ENCODE measurements at regions not wholly inside any gene's neighbourhood (a gene's known extent, or its start where the extent isn't known, plus 50 kb on each side); places are given as distances from the start of the nearest gene placed in this dataset.

- intact Hi-C loops (cut with micrococcal nuclease) = no loop called here
- H3K79me2 ChIP-seq (ENCODE audit: control insufficient read depth, insufficient read depth, low read length) = no peaks in the 10 kb centered on the region
- DNase-seq (no peak), ATAC-seq (ENCODE audit: low read depth) (no peak)
- no peak overlapping the region for H3K4me2 ChIP-seq (replicated peaks; ENCODE audit: low read depth, low read length, poor library complexity, severe bottlenecking)
- Mint-ChIP-seq H3K4me3 (no peak overlapping the region), H3K27me3 (no peaks in the 10 kb centered on the region), H3K9me3 (ENCODE audit: insufficient read depth) (no peaks in the 10 kb centered on the region), H3K4me1 (no peaks in the 10 kb centered on the region), H3K27ac (no peak overlapping the region)
- no peak overlapping the region for H3K9ac ChIP-seq (ENCODE audit: low read length)
- H2AFZ ChIP-seq (ENCODE audit: insufficient read depth, low read depth, low read length, poor library complexity, severe bottlenecking) = no peak overlapping the region
- ChIA-PET POLR2A (no interaction called here), CTCF (no interaction called here)
- no peaks in the 10 kb centered on the region for H3K9me3 ChIP-seq (ENCODE audit: control extremely low read depth in 1 of 3, control insufficient read depth in 2 of 3, insufficient read depth in 1 of 3, low read length in 2 of 3)
- WGBS (ENCODE audit: insufficient coverage) = no CpG with 5 or more reads among the region's 3 CpGs
- no peaks in the 10 kb centered on the region for H3K36me3 ChIP-seq (replicated peaks in 1 of 2; ENCODE audit: control extremely low read depth in 1 of 2, control insufficient read depth in 1 of 2, extremely low read depth in 1 of 2, insufficient read depth in 2 of 2, low read length in 1 of 2)
- TF ChIP-seq CTCF (IDR thresholded peaks at IDR 0.05) (no peak), EZH2 (IDR thresholded peaks at IDR 0.05; ENCODE audit: borderline replicate concordance, insufficient read depth, low read depth, low read length, poor library complexity, severe bottlenecking) (no peak)
- H3K27me3 ChIP-seq (replicated peaks in 1 of 4; ENCODE audit: control extremely low read depth in 1 of 4, control insufficient read depth in 3 of 4, insufficient read depth in 4 of 4, low read length in 3 of 4) = no peaks in the 10 kb centered on the region
- no peak overlapping the region for H3K4me3 ChIP-seq (ENCODE audit: control extremely low read depth in 1 of 5, extremely low read depth in 1 of 5, insufficient read depth in 1 of 5, low read depth in 2 of 5, low read length in 4 of 5)
- H3K27ac ChIP-seq (ENCODE audit: low read length in 2 of 2) = no peak overlapping the region
- no peaks in the 10 kb centered on the region for H4K20me1 ChIP-seq (ENCODE audit: control insufficient read depth, insufficient read depth, low read length, poor library complexity, severe bottlenecking)
- no peaks in the 10 kb centered on the region for H3K4me1 ChIP-seq (ENCODE audit: control insufficient read depth in 2 of 2, insufficient read depth in 2 of 2, low read length in 2 of 2)
These were observed 87.1 kb upstream of the FAM174A start for GRCh38 chr5:100448111-100448528.

GRCh38 chr5:100446879-100447430 lies 88.2 kb upstream of the FAM174A start:
- no peaks in the 10 kb centered on the region for H3K9me3 ChIP-seq (ENCODE audit: control extremely low read depth in 1 of 3, control insufficient read depth in 2 of 3, insufficient read depth in 1 of 3, low read length in 2 of 3)
- no peak overlapping the region for H3K9ac ChIP-seq (ENCODE audit: low read length)
- no peak overlapping the region for H3K4me3 ChIP-seq (ENCODE audit: control extremely low read depth in 1 of 5, extremely low read depth in 1 of 5, insufficient read depth in 1 of 5, low read depth in 2 of 5, low read length in 4 of 5)
- Mint-ChIP-seq H3K4me1 (no peaks in the 10 kb centered on the region), H3K9me3 (ENCODE audit: insufficient read depth) (no peaks in the 10 kb centered on the region), H3K27ac (no peak overlapping the region), H3K4me3 (no peak overlapping the region), H3K27me3 (no peaks in the 10 kb centered on the region)
- H3K27ac ChIP-seq (ENCODE audit: low read length in 2 of 2) = no peak overlapping the region
- no peaks in the 10 kb centered on the region for H3K36me3 ChIP-seq (replicated peaks in 1 of 2; ENCODE audit: control extremely low read depth in 1 of 2, control insufficient read depth in 1 of 2, extremely low read depth in 1 of 2, insufficient read depth in 2 of 2, low read length in 1 of 2)
- no peak overlapping the region for H2AFZ ChIP-seq (ENCODE audit: insufficient read depth, low read depth, low read length, poor library complexity, severe bottlenecking)
- ChIA-PET POLR2A (no interaction called here), CTCF (no interaction called here)
- no peaks in the 10 kb centered on the region for H3K79me2 ChIP-seq (ENCODE audit: control insufficient read depth, insufficient read depth, low read length)
- DNase-seq (no peak), ATAC-seq (ENCODE audit: low read depth) (no peak)
- no peak overlapping the region for H3K4me2 ChIP-seq (replicated peaks; ENCODE audit: low read depth, low read length, poor library complexity, severe bottlenecking)
- intact Hi-C loops (cut with micrococcal nuclease) = no loop called here
- WGBS (ENCODE audit: insufficient coverage) = no CpG with 5 or more reads among the region's 2 CpGs
- TF ChIP-seq EZH2 (IDR thresholded peaks at IDR 0.05; ENCODE audit: borderline replicate concordance, insufficient read depth, low read depth, low read length, poor library complexity, severe bottlenecking) (no peak), CTCF (IDR thresholded peaks at IDR 0.05) (no peak)
- H3K27me3 ChIP-seq (replicated peaks in 1 of 4; ENCODE audit: control extremely low read depth in 1 of 4, control insufficient read depth in 3 of 4, insufficient read depth in 4 of 4, low read length in 3 of 4) = no peaks in the 10 kb centered on the region
- no peaks in the 10 kb centered on the region for H4K20me1 ChIP-seq (ENCODE audit: control insufficient read depth, insufficient read depth, low read length, poor library complexity, severe bottlenecking)
- no peaks in the 10 kb centered on the region for H3K4me1 ChIP-seq (ENCODE audit: control insufficient read depth in 2 of 2, insufficient read depth in 2 of 2, low read length in 2 of 2)

Measured in B cell (primary cell).